ENCODE measurements at regions not wholly inside any gene's neighbourhood (a gene's known extent, or its start where the extent isn't known, plus 50 kb on each side); places are given as distances from the start of the nearest gene placed in this dataset.

DNA sequence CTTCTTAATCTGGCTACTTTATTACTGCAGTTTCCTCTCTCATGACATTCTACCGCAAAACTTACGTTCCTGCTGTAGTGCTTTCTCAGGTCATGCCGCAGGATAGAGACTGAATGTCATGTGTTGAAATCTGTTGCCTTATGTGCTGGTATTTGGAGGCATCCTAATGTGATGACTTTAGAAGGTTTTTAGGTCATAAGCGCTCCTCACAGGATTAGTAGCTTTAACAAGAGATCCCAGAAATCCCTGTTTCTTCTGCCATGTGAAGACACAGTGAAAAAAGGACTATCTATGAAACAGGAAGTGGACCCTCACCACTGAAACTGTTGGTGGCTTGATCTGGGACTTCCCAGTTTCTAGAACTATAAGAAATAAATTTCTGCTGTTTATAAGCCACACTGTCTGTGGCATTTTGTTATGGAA lies 209.3 kb downstream of the LACC1 start:
- TF ChIP-seq, protein P1, sequence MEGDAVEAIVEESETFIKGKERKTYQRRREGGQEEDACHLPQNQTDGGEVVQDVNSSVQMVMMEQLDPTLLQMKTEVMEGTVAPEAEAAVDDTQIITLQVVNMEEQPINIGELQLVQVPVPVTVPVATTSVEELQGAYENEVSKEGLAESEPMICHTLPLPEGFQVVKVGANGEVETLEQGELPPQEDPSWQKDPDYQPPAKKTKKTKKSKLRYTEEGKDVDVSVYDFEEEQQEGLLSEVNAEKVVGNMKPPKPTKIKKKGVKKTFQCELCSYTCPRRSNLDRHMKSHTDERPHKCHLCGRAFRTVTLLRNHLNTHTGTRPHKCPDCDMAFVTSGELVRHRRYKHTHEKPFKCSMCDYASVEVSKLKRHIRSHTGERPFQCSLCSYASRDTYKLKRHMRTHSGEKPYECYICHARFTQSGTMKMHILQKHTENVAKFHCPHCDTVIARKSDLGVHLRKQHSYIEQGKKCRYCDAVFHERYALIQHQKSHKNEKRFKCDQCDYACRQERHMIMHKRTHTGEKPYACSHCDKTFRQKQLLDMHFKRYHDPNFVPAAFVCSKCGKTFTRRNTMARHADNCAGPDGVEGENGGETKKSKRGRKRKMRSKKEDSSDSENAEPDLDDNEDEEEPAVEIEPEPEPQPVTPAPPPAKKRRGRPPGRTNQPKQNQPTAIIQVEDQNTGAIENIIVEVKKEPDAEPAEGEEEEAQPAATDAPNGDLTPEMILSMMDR (IDR thresholded peaks at IDR 0.05): no peak
- TF ChIP-seq ZFX (IDR thresholded peaks at IDR 0.05; ENCODE audit: borderline replicate concordance): no peak

Data from 22Rv1 (cell line).